ENCODE measurements at regions not wholly inside any gene's neighbourhood (a gene's known extent, or its start where the extent isn't known, plus 50 kb on each side); places are given as distances from the start of the nearest gene placed in this dataset.

DNA sequence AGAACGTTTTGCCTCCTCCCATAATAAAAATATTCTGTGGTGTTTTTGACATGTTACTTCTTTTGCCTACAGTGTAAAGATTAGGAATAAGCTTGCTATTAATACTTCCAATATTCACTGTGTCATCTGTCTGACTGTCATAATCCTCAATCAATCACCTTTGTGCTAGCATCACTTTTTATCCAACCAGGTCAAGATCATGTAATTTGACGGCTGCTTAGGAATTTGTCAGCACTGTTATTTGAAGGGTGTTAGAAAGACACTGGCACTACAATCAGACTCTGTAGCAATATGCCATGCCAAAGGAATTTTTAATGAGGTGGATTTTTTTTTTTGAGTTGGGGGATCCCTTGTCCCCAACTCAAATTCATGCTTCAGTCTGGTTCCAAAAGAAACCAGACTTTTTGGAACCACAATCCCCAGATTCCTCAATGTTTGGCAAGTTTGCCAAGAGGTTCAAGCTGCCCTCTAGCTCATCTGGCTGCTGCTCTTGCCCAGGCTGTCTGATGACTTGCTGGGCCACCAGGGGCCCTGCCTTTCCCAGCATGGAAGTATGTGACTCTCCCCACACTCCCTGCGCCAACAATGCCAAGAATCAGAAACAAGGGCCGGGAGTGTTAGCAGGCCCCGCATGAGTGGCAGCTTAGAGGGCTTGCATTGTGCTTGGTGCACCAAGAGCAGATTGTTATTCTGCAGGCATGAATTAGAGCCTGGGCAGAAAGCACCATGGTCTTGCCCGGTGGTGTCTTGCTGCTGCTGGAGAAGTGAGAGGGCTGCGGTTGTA lies 58.6 kb upstream of the TSC22D2 start:
- Histone ChIP-seq H3K4me1 (ENCODE audit: low read depth) (no peaks in the 10 kb centered on the region), H3K4me3 (no peak overlapping the region), H3K36me3 (ENCODE audit: low read depth) (no peaks in the 10 kb centered on the region), H3K9me3 (no peaks in the 10 kb centered on the region)
- TF ChIP-seq, protein P1, sequence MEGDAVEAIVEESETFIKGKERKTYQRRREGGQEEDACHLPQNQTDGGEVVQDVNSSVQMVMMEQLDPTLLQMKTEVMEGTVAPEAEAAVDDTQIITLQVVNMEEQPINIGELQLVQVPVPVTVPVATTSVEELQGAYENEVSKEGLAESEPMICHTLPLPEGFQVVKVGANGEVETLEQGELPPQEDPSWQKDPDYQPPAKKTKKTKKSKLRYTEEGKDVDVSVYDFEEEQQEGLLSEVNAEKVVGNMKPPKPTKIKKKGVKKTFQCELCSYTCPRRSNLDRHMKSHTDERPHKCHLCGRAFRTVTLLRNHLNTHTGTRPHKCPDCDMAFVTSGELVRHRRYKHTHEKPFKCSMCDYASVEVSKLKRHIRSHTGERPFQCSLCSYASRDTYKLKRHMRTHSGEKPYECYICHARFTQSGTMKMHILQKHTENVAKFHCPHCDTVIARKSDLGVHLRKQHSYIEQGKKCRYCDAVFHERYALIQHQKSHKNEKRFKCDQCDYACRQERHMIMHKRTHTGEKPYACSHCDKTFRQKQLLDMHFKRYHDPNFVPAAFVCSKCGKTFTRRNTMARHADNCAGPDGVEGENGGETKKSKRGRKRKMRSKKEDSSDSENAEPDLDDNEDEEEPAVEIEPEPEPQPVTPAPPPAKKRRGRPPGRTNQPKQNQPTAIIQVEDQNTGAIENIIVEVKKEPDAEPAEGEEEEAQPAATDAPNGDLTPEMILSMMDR (IDR thresholded peaks at IDR 0.05), result no peak
- DNase-seq (peak in 1 of 3 donors; percentile 24), ATAC-seq (no peak)
- intact Hi-C loops (cut with DNase I, micrococcal nuclease), result no loop called here

DNA sequence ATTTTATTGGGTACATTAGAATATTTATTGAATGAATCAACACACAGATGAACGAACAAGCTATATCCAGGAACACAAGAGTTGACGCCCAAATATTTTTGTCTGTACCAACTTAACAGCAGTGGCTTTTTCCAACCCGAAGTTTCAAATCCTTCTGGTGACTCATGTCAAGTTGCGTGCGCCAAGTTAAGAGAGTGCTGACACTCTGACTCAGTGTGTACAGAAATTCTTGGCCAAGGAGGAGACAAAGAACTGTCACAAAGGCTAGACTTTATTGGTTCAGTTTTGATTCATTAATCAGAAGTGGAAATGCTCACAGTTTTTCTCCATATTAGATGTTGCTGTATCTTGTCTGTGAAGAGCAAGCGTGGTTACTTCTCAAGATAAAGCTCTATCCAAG lies 59.6 kb upstream of the TSC22D2 start:
- no peaks in the 10 kb centered on the region for H3K36me3 ChIP-seq (ENCODE audit: low read depth)
- H3K9me3 ChIP-seq, result no peaks in the 10 kb centered on the region
- ATAC-seq (peak; percentile 84), DNase-seq (no peak)
- no peak overlapping the region for H3K4me3 ChIP-seq
- TF ChIP-seq, protein P1 (IDR thresholded peaks at IDR 0.05), result no peak
- no peaks in the 10 kb centered on the region for H3K4me1 ChIP-seq (ENCODE audit: low read depth)
- intact Hi-C loops (cut with DNase I, micrococcal nuclease), result no loop called here

DNA sequence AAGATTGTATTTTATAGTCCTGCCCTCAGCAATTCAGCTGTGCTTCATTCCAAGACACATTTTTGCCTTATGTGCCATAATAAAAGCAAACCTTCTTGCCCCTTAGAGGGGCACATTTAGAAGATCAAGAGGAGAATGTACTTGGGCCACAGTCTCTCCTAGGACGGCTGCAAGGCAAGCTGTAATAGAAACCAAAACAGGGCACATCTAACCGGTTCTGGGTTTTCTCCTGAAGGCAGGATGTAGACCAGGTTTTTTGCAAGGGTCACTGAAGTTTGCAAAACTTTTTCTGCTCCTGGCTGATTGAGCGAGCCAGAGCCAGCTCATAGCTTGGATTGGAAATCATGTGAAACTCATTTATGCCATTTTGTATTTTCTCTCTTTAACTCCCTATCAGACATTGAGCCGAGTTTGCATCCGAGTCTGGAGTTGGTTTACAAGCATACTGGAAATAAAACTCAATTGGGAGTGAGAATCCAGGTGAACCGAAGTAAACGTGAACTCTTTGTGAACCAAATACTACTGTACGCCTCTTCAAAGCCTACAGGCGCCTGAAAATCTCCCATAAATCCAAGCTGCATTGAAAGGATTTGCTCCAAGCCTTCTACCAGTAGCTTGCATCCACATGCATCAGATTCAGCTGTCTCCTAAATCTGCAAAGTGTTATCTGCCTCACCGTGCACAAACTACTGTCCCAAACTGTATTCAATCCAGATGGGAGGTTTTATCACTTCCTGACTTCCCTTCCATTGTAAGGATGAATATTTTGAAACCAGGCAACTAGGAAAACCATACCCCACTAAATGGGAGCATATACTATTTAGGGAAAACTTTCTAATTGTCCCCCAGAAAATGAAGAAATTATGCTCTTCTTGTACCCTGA lies 60.9 kb upstream of the TSC22D2 start:
- TF ChIP-seq, protein P1 (IDR thresholded peaks at IDR 0.05), result no peak
- intact Hi-C loops (cut with DNase I, micrococcal nuclease), result no loop called here
- no peak for ATAC-seq
- Histone ChIP-seq H3K36me3 (ENCODE audit: low read depth) (no peaks in the 10 kb centered on the region), H3K9me3 (no peaks in the 10 kb centered on the region), H3K4me1 (ENCODE audit: low read depth) (no peaks in the 10 kb centered on the region), H3K4me3 (no peak overlapping the region)
- DNase-seq, result no peak

DNA sequence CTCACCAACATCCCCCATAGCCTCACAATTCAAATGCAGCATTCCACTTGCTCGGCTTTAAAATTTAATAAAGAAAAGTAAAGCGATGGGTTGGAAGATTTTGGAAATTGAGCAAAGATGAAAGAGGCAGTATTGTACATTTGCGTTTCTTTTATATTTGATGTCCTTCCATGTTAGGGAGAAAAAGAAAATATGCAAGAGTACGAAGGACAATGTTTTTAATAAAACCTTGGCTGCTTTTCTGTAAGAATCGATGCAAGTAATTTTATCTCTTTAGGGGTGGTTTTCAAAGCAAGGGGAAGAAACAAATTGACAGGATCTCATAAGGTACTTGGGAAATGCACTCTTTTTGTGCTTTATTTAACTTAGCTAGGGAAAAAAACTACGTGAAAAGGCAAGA lies 61.8 kb upstream of the TSC22D2 start:
- Histone ChIP-seq H3K9me3 (no peaks in the 10 kb centered on the region), H3K4me3 (no peak overlapping the region), H3K4me1 (ENCODE audit: low read depth) (no peaks in the 10 kb centered on the region), H3K36me3 (ENCODE audit: low read depth) (no peaks in the 10 kb centered on the region)
- DNase-seq (no peak), ATAC-seq (no peak)
- TF ChIP-seq, protein P1 (IDR thresholded peaks at IDR 0.05), result no peak
- intact Hi-C loops (cut with DNase I, micrococcal nuclease), result no loop called here

DNA sequence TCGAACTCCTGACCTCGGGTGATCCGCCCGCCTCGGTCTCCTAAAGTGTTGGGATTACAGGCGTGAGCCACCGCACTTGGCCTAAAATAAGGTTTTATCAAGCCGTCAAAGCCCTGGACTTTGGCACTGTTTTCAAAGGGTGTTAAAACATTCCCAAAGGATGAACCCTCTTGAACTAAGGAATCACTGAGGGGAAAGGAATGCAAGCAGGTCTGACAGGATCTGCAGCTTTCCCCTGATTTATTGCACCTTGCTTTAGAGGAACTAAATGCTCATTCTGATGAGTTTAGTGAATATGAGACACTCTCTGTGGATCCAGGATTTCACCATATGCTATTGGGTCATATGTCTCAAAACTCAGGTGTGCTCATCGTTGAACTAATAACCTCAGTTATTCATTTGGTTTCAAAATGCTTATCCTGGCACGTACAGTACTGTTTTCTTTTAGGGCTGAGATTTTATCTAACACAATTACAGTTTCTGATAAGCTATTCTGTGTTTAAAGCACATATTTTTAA lies 63.0 kb upstream of the TSC22D2 start:
- Histone ChIP-seq H3K4me3 (peak overlapping the region; percentile 3), H3K36me3 (ENCODE audit: low read depth) (no peaks in the 10 kb centered on the region), H3K4me1 (ENCODE audit: low read depth) (no peaks in the 10 kb centered on the region), H3K9me3 (no peaks in the 10 kb centered on the region)
- DNase-seq (peak; percentile 54 to 96 (median 68)), ATAC-seq (peak; percentile 92)
- TF ChIP-seq, protein P1 (IDR thresholded peaks at IDR 0.05), result no peak
- intact Hi-C loops (cut with DNase I, micrococcal nuclease), result no loop called here
